HL-60 (cell line): ENCODE measurements at regions not wholly inside any gene's neighbourhood (a gene's known extent, or its start where the extent isn't known, plus 50 kb on each side); places are given as distances from the start of the nearest gene placed in this dataset.

ENCODE experiments used
- DNase-seq, 2 experiments: peaks; one replicate each; pipeline ENCODE4 v3.0.0-alpha.2; 2010 to 2020; ENCODE audit warnings: low read depth in 1 of 2, low spot score in 1 of 2
- H3K27ac ChIP-seq: fragments of 250-450 bp; sonication (Bioruptor Pico); replicated peaks from 2 replicates; pipeline ENCODE4 v1.5.1; 2020; ENCODE audit warnings: mild to moderate bottlenecking, moderate library complexity
- H3K27me3 ChIP-seq: fragments of 250-450 bp; sonication (Bioruptor Pico); 2 replicates; pipeline ENCODE4 v1.5.1; 2021; ENCODE audit warnings: mild to moderate bottlenecking, moderate library complexity; ENCODE audit not compliant: insufficient read depth, poor library complexity, severe bottlenecking
- H3K4me3 ChIP-seq: replicated peaks from 2 replicates; pipeline ENCODE4 v1.5.1; 2011; ENCODE audit warnings: mild to moderate bottlenecking, control low read depth, low read length; ENCODE audit not compliant: insufficient read depth
- GABPA ChIP-seq: IDR thresholded peaks from 2 replicates; pipeline ENCODE4 v1.6.1; 2012; ENCODE audit warnings: low read depth
- POLR2AphosphoS5 ChIP-seq: IDR thresholded peaks from 2 replicates; pipeline ENCODE4 v1.6.1; 2012; ENCODE audit warnings: low read depth
- SPI1 ChIP-seq: IDR thresholded peaks from 2 replicates; pipeline ENCODE4 v1.6.1; 2012; ENCODE audit warnings: low read depth, mild to moderate bottlenecking, borderline replicate concordance
- TF ChIP-seq, protein P1 (sequence below): IDR thresholded peaks from 2 replicates; pipeline ENCODE4 v1.6.1; 2012; ENCODE audit warnings: low read depth; ENCODE audit not compliant: insufficient replicate concordance
- TF ChIP-seq, protein P2 (sequence below): IDR thresholded peaks from one replicate; pipeline ENCODE4 v1.5.1; 2011; ENCODE audit warnings: low read length, control low read depth, inconsistent platforms; ENCODE audit not compliant: insufficient read depth

DNA sequence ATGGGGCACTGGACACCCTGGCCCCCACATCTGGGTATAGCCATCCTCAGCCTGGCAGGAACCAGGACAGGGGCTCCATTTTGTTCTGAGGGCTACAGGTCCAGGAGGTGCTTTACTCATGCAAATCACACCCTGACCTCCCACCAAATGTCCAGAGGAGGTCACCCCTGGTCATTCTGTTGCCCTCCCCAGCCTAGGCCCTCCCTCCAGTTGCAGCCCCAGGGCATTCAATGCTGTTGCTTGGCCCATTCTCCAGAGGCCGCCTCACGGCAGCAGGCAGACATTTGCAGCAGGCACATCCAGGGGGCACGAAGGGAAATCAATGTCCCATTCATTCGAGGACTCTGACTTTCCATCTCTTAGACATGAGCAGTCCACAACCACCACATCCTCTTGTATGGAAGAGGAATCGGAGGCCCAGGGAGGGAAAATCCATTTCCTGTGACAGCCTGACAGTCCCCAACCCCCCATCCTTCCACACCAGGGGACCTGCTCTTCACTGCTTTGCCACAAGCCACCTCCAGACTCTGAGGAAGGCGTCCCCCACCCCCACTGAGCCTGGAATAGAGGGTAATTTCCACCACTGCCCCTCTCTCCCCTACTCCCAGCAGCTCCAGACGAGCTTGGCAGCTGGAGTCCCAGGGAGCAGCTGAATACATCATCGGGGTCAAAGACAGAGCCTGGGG lies 76.2 kb upstream of the UNC5B start:
- no peaks in the 10 kb centered on the region for H3K27me3 ChIP-seq
- no peak for DNase-seq
- TF ChIP-seq, protein P1, sequence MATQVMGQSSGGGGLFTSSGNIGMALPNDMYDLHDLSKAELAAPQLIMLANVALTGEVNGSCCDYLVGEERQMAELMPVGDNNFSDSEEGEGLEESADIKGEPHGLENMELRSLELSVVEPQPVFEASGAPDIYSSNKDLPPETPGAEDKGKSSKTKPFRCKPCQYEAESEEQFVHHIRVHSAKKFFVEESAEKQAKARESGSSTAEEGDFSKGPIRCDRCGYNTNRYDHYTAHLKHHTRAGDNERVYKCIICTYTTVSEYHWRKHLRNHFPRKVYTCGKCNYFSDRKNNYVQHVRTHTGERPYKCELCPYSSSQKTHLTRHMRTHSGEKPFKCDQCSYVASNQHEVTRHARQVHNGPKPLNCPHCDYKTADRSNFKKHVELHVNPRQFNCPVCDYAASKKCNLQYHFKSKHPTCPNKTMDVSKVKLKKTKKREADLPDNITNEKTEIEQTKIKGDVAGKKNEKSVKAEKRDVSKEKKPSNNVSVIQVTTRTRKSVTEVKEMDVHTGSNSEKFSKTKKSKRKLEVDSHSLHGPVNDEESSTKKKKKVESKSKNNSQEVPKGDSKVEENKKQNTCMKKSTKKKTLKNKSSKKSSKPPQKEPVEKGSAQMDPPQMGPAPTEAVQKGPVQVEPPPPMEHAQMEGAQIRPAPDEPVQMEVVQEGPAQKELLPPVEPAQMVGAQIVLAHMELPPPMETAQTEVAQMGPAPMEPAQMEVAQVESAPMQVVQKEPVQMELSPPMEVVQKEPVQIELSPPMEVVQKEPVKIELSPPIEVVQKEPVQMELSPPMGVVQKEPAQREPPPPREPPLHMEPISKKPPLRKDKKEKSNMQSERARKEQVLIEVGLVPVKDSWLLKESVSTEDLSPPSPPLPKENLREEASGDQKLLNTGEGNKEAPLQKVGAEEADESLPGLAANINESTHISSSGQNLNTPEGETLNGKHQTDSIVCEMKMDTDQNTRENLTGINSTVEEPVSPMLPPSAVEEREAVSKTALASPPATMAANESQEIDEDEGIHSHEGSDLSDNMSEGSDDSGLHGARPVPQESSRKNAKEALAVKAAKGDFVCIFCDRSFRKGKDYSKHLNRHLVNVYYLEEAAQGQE, result no peak
- no peak for TF ChIP-seq POLR2AphosphoS5
- no peak overlapping the region for H3K27ac ChIP-seq
- H3K4me3 ChIP-seq, result no peak overlapping the region

DNA sequence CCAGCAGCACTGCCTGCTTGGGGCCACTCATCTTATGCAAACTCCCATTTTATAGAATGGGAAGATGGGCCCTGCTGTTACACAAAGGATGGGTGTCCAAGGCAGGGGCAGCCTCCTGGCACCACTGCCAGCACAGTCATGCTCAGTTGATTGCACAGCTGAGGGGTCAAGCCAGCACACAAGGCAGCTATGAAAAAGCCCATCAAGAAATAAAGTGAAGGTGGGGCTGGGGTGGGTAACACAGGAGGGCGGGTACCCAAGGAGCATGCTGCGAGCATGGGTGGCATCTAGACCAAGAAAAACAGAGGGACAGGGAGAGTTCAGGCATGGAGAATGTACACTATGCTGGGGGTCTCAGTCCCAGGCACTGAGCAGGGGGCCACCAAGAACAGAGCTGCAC lies 74.7 kb upstream of the UNC5B start:
- TF ChIP-seq, protein P2, sequence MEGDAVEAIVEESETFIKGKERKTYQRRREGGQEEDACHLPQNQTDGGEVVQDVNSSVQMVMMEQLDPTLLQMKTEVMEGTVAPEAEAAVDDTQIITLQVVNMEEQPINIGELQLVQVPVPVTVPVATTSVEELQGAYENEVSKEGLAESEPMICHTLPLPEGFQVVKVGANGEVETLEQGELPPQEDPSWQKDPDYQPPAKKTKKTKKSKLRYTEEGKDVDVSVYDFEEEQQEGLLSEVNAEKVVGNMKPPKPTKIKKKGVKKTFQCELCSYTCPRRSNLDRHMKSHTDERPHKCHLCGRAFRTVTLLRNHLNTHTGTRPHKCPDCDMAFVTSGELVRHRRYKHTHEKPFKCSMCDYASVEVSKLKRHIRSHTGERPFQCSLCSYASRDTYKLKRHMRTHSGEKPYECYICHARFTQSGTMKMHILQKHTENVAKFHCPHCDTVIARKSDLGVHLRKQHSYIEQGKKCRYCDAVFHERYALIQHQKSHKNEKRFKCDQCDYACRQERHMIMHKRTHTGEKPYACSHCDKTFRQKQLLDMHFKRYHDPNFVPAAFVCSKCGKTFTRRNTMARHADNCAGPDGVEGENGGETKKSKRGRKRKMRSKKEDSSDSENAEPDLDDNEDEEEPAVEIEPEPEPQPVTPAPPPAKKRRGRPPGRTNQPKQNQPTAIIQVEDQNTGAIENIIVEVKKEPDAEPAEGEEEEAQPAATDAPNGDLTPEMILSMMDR, result no peak
- TF ChIP-seq, protein P1, result no peak
- TF ChIP-seq POLR2AphosphoS5 (no peak), GABPA (no peak), SPI1 (no peak)
- Histone ChIP-seq H3K27me3 (no peaks in the 10 kb centered on the region), H3K4me3 (no peak overlapping the region), H3K27ac (no peak overlapping the region)
- DNase-seq, result no peak

DNA sequence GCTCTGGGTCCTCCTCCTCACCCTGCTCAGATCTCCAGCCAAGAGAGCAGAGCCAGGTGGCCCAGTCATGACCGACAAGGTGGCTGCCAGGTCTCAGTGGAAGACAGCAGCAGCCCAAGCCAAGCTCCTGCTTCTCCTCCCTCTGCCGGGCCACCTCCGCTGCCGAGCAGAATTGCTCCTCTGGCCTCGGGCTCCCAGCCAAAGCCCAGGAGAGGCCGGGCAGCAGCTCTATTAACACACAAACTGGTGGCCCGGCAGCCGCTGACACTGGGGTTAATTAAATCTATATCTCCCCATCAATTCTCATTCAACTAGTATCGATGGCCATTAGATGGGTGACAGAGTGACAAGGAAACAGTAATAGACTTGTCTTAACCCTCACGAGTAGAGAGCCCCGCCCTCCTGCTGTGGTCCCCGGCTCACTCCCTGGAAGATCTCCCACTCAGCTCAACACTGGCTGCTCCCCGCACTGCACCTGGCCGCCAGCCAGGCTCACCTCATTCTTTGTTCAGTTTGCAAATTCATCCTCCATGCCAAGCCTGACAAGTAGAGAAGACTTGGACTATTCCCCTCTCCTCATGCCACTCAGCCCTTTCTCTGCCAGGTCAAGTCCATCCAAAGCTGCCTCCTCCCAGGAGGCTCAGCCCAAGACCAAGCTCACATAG lies 74.1 kb upstream of the UNC5B start:
- Histone ChIP-seq H3K4me3 (no peak overlapping the region), H3K27ac (no peak overlapping the region), H3K27me3 (no peaks in the 10 kb centered on the region)
- TF ChIP-seq SPI1, result no peak
- no peak for TF ChIP-seq GABPA
- TF ChIP-seq, protein P2, result no peak
- TF ChIP-seq POLR2AphosphoS5, result no peak
- TF ChIP-seq, protein P1, result no peak
- no peak for DNase-seq
